ENCODE measurements at regions not wholly inside any gene's neighbourhood (a gene's known extent, or its start where the extent isn't known, plus 50 kb on each side); places are given as distances from the start of the nearest gene placed in this dataset.
"Not testable (repeated sequence)": the region's sequence is repeated elsewhere in the genome, so short reads cannot be mapped to it uniquely, and the experiment has no call there.

DNA sequence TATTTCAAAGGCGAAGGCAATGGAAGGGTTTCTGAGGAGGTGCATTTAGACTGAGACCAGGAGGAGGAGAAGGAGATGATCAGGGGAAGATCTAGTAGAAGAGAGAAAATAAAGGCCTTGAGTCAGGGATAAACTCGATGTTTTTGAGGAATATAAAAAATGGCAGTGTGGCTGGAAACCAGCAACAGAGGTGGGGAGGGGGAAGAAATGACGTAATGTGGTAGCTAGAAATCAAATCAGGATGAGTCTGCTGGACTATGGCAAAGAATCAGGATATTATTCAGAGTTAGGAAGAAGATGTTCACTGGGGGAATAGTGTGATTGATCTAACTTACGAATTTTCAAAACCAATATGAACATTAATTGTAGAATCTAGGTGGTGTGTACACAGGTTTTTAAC is 1673.9 kb upstream of the WWC1 start:
- intact Hi-C loops (cut with micrococcal nuclease): no loop called here

- intact Hi-C loops (cut with micrococcal nuclease): no loop called here
These were observed 1672.9 kb upstream of the WWC1 start for GRCh38 chr5:166618526-166618925.

- intact Hi-C loops (cut with micrococcal nuclease): no loop called here
These were observed 1666.9 kb upstream of the WWC1 start for GRCh38 chr5:166624573-166624972.

DNA sequence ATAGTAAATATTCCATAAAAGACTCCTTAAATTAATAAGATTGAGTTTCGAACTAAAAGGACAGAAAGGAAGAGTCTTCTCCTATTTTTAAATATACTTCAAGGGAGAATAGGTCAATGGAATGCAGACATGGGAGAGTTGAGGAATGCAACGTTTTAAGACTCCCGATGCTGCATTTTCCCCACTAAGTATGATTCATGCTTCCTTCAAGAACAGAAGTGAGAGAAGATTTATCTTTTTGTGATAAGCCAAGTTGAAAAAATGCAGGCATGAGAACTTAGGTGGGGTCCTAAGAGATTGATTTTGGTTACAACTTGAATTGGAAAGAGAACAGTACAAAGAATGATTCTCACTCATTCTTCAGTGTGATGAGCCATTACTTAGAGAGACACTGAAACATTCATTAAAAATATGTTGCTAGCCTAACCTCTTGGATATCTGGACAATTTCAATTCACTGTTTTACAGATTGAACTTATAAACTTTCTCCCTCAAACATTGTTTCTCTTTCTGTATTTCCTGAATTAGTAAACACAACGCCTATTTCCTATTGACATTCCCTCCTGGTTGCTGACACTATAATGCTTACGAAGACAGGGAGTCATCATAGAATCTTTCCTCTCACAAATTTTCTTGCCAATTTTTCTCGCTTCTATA is 1666.1 kb upstream of the WWC1 start:
- intact Hi-C loops (cut with micrococcal nuclease): no loop called here

DNA sequence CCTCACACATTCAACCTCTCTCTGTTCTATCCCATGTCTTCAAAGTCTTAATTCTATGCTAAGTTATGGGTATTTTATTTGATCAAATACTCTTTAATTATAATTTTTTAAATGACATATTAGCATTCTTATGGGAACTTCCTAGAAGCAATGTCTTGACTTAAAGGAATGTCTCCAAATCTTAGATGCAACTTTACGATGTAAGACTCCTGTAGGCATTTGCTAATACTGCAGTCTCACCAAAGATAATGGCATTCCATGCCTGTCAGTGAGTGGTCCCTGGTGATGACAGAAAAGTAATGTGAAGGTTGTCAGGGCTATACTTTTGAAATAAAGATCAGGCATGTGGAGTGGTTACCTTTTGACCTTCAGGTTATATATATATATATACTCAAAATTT is 1654.2 kb upstream of the WWC1 start:
- intact Hi-C loops (cut with micrococcal nuclease): no loop called here

GRCh38 chr5:166639151-166639550 is 1652.3 kb upstream of the WWC1 start:
- intact Hi-C loops (cut with micrococcal nuclease): no loop called here

- intact Hi-C loops (cut with micrococcal nuclease): not testable (repeated sequence)
These were observed 1651.3 kb upstream of the WWC1 start for GRCh38 chr5:166640136-166640535.

- intact Hi-C loops (cut with micrococcal nuclease): no loop called here
These were observed 1642.7 kb upstream of the WWC1 start for GRCh38 chr5:166648736-166649135.

- intact Hi-C loops (cut with micrococcal nuclease): no loop called here
These were observed 1641.8 kb upstream of the WWC1 start for GRCh38 chr5:166649676-166650075.

- intact Hi-C loops (cut with micrococcal nuclease): no loop called here
These were observed 1640.2 kb upstream of the WWC1 start for GRCh38 chr5:166651234-166651633.

- intact Hi-C loops (cut with micrococcal nuclease): no loop called here
These were observed 1619.6 kb upstream of the WWC1 start for GRCh38 chr5:166671811-166672210.

GRCh38 chr5:166672431-166672830 is 1619.0 kb upstream of the WWC1 start:
- intact Hi-C loops (cut with micrococcal nuclease): no loop called here

- intact Hi-C loops (cut with micrococcal nuclease): no loop called here
These were observed 1613.6 kb upstream of the WWC1 start for GRCh38 chr5:166677891-166678290.

GRCh38 chr5:166679331-166679730 is 1612.1 kb upstream of the WWC1 start:
- intact Hi-C loops (cut with micrococcal nuclease): no loop called here

- intact Hi-C loops (cut with micrococcal nuclease): no loop called here
These were observed 1596.1 kb upstream of the WWC1 start for GRCh38 chr5:166695326-166695725.

DNA sequence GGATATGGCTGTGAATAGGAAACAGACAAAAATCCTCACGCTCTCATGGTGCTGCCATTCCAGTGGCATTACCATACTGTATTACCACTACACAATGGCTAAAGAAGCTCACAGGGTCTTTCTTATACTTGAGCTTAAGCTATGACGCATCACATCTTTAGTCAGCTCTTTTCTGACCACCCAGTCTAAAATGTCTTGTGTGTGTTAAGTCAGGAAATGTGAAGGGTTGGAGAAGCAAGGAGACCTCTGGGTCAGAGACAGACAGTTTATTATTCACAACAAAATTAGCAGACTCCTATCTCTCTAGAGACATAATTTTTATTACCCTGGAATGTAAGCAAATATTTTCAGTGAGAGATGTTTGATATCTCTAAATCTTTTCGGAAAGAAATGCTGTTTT is 1583.2 kb upstream of the WWC1 start:
- intact Hi-C loops (cut with micrococcal nuclease): no loop called here

DNA sequence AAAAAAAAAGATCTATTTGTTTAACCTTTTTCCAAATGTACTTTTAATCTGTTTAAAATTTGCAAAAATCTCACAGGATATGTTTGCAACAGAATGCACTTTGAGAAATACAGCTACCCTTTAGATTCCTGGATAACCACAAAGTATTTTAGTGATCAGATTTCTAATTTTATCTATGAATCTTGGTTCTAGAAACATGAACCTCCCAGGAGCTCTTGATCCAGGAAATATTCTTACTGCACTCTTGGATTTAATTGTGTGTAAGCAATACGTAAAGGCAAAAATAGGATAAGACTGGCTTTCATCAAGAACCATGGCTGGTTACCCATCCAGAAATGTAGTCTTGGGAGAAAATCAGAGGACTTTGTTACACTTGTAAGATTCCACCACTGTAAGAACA is 1581.8 kb upstream of the WWC1 start:
- intact Hi-C loops (cut with micrococcal nuclease): no loop called here

DNA sequence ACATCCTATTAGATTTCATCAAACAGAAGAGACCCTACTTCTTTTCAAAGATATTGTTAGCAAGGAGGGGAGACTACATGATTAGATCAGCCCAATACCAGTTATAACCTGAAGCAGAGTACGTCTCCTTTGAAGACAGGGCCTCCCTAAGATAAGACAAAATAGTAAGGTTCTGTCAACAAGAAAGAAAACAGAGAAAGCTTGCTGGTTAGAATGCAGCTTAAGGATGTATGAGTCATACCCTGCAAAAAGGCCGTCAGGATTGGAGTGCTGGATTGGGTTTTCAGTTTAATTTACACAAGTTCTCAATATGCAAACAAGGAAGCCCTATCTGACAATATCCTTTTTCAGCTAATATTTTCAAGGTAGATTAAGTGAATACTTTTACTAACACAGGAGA is 1581.2 kb upstream of the WWC1 start:
- intact Hi-C loops (cut with micrococcal nuclease): no loop called here

DNA sequence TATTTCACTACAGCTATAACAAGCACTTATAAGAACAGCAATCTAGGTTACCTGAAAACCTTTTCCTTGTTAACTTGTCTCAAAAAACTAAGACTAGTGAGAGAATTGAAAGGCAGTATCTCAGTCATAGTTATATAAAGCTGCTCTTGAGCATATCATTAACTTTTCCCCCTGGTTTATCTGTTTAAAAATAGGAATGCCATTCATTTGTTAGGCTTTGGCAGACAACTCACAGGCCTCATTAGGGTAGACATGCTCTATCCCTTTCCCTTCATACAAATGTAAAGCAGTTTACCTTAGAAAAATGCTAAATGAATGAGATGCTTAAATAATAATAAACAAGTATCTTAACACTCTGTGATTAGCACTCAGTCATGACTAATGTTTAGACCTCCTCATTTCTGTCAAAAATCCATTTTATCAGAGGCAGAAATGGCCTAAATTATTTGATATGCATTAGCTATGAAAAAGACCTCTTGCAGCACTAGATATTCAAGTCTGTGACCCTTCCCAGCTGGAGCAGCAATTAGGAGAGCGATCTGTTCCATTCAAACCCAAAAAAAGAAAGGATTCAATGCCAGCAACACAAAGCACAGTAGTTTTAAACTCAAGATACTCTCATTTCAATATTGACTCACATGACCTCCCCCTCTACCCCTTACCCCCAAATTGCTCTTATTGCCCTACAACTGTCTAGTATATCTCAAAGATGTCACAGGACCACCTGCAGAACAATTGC is 1578.8 kb upstream of the WWC1 start:
- intact Hi-C loops (cut with micrococcal nuclease): no loop called here

DNA sequence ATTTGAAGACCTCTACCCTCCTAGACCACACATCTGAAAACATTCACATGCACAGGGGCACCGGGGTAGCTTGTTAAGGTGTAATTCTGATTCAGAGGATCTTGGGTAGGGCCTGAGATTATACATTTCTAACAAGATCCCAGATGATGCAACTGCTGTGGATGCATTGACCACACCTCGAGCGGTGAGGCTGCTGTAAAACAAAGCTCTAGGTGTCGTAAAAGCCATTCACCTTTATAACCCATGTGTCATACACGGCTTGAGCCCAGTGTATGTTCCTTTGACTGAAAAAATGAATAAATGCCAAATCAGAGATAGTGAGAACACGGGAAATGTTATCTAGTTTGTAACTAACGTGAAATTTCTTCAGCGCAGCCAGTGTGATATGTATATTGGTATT is 1578.2 kb upstream of the WWC1 start:
- intact Hi-C loops (cut with micrococcal nuclease): no loop called here

DNA sequence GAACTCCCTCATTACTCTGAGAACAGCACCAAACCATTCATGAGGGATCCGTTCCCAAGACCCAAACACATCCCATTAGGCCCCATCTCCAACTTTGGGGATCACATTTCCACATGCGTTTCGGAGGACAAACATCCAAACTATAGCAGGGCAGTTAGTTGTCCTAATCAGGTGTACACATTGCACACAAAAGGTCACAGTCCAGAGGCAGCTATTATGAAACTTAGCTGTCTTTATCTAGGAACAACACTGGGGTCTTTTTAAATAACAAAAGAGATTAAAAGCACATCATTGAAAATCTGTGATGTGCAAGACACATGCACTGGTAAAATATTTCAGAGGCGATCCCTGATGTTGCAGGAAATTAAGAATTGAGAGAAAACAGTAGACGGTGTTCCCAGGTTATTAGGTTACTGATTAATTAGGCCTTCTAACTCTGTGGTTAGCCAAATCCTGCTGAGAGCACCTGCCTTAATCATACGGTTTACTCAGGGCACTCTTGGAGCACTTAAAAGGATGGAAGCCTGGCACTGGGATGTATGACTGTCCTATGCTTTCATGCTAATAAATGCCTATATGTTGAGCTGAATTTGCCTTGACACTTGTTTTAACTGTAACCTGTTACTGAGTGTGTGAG is 1574.5 kb upstream of the WWC1 start:
- intact Hi-C loops (cut with micrococcal nuclease): no loop called here

- intact Hi-C loops (cut with micrococcal nuclease): no loop called here
These were observed 1571.5 kb upstream of the WWC1 start for GRCh38 chr5:166719991-166720390.

DNA sequence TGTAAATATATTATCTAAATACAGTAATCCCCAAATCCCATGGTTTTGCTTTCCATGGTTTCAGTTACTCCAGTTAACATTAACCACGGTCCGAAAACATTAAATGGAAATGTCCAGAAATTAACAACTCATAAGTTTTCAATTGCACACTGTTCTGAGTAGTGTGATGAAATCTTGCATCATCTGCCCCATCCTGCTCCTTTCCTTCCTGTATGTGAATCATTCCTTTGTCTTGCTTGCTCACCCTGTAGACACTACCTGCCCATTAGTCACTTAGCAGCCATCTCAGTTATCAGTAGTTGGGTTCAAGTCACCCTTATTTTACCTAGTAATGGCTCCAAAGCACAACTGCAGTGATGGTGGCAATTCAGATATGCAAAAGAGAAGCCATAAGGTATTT is 1568.5 kb upstream of the WWC1 start:
- intact Hi-C loops (cut with micrococcal nuclease): no loop called here

Measured in T-helper 1 cell treated with Interleukin-12 subunit alpha and Interleukin-12 subunit beta and Interleukin-4 antibody, amounts not matched to agents 30 ng/mL and 1 ng/mL, for 36 hours (primary cell).